Fibroblast of mammary gland (primary cell): ENCODE measurements at regions not wholly inside any gene's neighbourhood (a gene's known extent, or its start where the extent isn't known, plus 50 kb on each side); places are given as distances from the start of the nearest gene placed in this dataset.

Experiments used
- DNase-seq: peaks from one replicate; pipeline ENCODE4 v3.0.0-alpha.2; 2010; ENCODE audit warnings: low read depth
- H3K4me3 ChIP-seq: 2 replicates; pipeline ENCODE4 v1.5.1; 2011; ENCODE audit warnings: low read depth, mild to moderate bottlenecking, low read length, moderate library complexity; ENCODE audit not compliant: control insufficient read depth
- CTCF ChIP-seq: conservative IDR thresholded peaks from 2 replicates; pipeline ENCODE4 v1.5.1; 2011; ENCODE audit warnings: low read depth, low read length, inconsistent platforms; ENCODE audit not compliant: control insufficient read depth, insufficient read depth

DNA sequence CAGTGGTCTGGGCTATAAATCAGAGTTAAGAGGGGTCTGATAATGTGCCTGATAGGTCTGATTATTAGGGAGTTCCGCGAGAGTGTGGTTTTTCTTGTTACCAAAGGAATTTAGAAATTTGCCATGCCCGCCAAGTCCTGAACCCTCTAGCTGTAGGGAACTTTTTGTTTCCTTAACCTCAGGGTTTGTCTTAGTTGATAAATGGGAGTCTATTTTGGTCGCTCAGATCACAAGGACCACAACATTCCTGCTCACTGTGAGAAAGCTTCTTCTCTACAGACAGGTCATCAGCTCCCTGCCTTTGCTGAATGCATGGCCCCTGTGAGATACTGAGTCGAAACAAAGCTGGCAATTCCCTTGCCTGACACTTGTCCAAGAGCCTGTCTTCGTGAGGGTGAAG, 497.8 kb downstream of the HS3ST4 start:
- no peak for DNase-seq

GRCh38 chr16:26194526-26194925, 502.8 kb downstream of the HS3ST4 start:
- TF ChIP-seq CTCF, result no peak
- no peak for DNase-seq
- no peak overlapping the region for H3K4me3 ChIP-seq

More for the DNA sequence above, 497.8 kb downstream of the HS3ST4 start:
- TF ChIP-seq CTCF, result no peak
- H3K4me3 ChIP-seq, result no peak overlapping the region

DNA sequence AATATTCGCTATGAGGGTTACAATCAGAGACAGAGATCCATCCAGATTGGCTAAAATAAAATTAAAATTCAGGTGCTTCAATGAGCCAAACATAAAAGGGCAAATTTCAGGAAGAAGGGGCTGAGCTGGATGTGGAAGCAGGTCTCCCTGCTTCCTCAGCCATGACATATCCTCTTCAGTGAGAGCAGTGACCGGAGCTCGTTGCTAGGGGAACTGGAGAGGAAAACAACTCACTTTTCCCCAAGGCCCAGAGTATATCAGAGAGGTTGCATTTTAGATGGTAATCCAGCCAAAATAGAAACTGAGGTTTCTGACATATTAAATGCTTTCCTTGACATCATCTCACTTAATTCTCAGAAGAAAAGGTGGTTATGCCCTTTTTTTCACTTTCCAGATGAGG, 503.5 kb downstream of the HS3ST4 start:
- TF ChIP-seq CTCF, result no peak
- DNase-seq, result no peak
- H3K4me3 ChIP-seq, result no peak overlapping the region

GRCh38 chr16:26196310-26196709, 504.6 kb downstream of the HS3ST4 start:
- no peak for DNase-seq
- no peak for TF ChIP-seq CTCF
- H3K4me3 ChIP-seq, result no peak overlapping the region

GRCh38 chr16:26196802-26197201, 505.0 kb downstream of the HS3ST4 start:
- H3K4me3 ChIP-seq, result no peak overlapping the region
- no peak for TF ChIP-seq CTCF
- DNase-seq, result no peak

DNA sequence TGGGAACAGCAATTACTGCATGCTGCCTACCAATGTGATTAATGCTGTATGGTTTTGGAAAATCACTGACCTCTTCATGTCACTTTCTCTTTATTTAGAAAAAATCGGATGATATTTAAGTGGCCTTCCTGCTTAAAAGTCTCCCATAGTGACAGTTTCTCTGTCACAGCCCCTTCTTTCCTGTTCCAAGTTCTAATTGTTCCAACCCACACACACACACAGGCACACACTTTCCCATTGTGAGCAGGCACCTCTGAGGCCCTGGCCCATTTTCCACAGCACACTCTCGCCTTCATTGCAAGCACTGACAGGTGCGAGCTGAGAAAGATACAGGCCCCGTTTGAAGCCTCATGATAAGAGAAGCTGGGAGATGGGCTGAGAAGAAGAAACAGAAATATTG, 505.9 kb downstream of the HS3ST4 start:
- no peak overlapping the region for H3K4me3 ChIP-seq
- no peak for TF ChIP-seq CTCF
- DNase-seq, result no peak

DNA sequence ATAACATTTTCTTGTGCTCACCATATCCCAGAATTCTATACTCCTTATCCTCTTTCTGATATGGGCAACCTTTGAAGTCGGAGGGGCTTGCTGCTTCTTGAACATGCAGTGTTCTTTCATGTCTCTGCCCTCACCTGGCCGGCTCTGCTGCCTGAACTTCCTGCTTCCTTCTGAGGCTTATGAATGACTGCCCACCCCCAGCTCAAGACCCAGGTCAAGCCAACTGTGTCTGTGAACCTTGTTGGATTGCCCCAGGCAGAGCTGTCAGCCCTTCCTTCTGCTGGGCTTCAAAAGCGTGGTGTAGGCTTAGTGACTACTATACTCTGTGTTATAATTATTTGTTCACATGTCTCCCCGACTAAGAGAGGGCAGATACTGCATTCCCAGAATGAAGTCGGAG, 506.5 kb downstream of the HS3ST4 start:
- no peak overlapping the region for H3K4me3 ChIP-seq
- no peak for TF ChIP-seq CTCF
- DNase-seq, result no peak
